GM21737 (cell line): ENCODE measurements at regions not wholly inside any gene's neighbourhood (a gene's known extent, or its start where the extent isn't known, plus 50 kb on each side); places are given as distances from the start of the nearest gene placed in this dataset.
"Not testable (repeated sequence)": the region's sequence is repeated elsewhere in the genome, so short reads cannot be mapped to it uniquely, and the experiment has no call there.

ENCODE experiments used
- ATAC-seq: cut with Tn5 transposase; IDR thresholded peaks from one replicate; pipeline ENCODE4 v1.9.1; 2021; ENCODE audit warnings: mild to moderate bottlenecking, moderate library complexity; ENCODE audit not compliant: unreplicated experiment

DNA sequence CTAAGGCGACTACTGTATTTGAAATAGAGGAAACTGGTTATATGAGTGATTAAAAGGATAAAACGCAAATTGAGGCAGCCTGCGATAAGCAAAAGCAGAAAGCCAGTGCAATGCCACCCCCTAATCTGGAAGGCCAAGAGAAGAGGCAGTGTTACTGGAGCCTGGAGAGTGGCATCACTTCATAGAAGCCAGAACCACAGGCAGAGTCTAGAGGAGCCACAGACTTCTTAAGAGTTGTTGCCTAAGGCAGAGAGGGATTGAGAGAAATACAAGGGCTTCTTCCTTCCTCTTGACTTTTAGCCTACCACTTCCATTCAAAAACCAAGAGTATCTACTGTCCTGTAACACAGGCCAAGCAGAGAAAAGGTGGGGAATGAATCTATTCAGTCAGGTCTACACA lies 94.9 kb upstream of the SKAP2 start:
- no peak for ATAC-seq

DNA sequence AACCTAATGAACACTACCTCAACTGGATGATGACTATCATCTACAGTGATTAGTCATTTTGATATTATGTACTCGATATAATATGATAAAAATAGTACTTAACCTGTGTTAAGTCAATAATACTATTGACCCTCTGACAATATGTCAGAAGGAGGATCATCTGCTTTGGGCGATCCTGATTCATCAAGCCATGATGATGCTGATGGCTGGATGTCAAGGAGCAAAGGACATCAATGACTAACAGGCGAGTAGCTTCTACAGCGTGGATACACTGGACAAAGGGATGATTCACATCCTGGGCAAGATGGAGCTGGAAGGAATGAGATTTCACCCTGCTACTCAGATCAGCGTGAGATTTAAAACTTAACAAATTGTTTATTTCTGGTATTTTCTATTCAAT lies 94.4 kb upstream of the SKAP2 start:
- no peak for ATAC-seq

GRCh38 chr7:26955516-26955915 lies 91.1 kb upstream of the SKAP2 start:
- no peak for ATAC-seq

- no peak for ATAC-seq
Observed at GRCh38 chr7:26954951-26955350, 90.6 kb upstream of the SKAP2 start.

DNA sequence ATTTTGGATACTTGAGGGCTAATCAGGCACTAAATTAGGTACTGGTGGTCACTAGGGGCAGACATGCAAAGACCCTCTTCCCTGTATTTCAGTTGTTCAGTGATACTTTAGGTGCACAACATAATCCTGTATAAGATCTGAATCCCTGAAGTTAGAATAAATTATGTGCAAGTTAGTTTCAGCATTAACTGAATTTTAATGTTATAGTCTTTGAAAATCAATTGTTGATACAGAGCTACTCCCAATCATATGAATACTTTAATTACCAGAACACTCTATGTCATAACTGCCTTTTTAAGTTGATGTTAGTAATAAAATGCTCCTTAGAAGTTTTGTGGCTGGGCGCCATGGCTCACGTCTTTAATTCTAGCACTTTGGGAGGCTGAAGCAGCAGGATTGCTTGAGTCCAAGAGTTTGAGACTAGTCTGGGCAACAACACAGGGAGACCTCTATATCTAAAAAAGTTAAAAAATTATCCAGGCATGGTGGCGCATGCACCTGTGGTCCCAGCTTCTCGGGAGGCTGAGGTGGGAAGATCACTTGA lies 87.1 kb upstream of the SKAP2 start:
- no peak for ATAC-seq

GRCh38 chr7:26950889-26951288 lies 86.5 kb upstream of the SKAP2 start:
- ATAC-seq = no peak

DNA sequence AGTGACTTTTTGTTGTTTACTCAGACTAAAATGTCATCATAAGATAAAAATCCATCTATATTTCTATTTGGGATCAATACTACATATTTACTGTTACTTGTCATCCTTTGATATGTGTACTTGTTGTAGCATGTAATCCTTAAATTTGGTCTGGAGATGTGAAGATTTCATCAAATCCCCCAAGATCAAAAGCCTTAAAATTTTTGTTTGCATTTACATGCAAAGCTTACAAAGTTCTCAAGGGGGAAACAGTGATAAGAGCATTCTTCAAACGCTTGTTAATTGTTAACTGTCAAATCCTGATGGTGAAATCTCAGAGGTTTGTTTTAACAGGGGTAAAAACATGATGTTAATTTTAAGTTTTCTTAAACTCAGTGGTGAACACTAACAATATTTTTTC lies 84.9 kb upstream of the SKAP2 start:
- no peak for ATAC-seq

GRCh38 chr7:26948617-26949118 lies 84.3 kb upstream of the SKAP2 start:
- no peak for ATAC-seq

DNA sequence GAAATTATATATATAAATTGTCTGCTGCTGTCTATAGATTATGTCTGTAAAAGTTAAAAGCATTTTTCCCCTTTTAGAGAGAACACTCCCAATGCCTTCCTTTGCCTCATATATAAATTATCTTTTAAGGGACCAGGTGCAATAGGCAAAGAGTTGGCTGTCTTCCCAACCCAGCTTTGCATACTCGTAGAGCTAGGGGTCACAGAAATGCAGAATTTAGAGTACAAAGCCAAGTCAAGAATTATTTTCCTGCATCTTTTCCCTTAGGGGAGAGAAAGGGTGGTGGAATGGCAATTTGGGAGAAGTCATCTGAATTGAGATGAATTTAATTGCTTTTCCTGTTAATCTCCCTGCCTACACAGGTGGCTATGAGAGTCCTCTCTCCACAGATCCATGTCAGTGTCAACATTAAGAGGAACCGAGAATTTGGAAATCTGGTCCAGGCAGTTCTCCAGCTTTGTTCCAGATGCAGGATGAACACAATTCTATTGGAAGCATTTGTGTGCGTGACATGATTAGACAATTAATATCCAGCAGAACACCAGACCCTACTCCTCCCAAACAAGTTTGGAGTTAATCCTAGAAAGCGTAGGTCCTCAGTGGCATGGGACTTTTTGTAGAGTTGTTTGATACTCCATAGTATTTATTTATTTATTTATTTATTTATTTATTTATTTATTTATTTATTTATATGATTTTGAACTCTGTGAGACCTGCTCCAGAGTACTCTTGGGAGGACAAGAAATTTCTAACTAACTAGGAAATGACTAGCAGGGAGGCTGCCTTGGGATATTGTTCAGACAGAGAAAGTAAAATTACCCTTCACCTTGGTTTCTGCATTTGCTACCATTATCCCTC lies 80.3 kb upstream of the SKAP2 start:
- ATAC-seq = no peak

GRCh38 chr7:26937939-26938623 lies 73.7 kb upstream of the SKAP2 start:
- peak; percentile 55 for ATAC-seq

GRCh38 chr7:26937306-26937705 lies 72.9 kb upstream of the SKAP2 start:
- no peak for ATAC-seq

- ATAC-seq = not testable (repeated sequence)
Observed at GRCh38 chr7:26932616-26933015, 68.2 kb upstream of the SKAP2 start.

- no peak for ATAC-seq
Observed at GRCh38 chr7:26930845-26931244, 66.5 kb upstream of the SKAP2 start.

- ATAC-seq = no peak
Observed at GRCh38 chr7:26930201-26930600, 65.8 kb upstream of the SKAP2 start.

DNA sequence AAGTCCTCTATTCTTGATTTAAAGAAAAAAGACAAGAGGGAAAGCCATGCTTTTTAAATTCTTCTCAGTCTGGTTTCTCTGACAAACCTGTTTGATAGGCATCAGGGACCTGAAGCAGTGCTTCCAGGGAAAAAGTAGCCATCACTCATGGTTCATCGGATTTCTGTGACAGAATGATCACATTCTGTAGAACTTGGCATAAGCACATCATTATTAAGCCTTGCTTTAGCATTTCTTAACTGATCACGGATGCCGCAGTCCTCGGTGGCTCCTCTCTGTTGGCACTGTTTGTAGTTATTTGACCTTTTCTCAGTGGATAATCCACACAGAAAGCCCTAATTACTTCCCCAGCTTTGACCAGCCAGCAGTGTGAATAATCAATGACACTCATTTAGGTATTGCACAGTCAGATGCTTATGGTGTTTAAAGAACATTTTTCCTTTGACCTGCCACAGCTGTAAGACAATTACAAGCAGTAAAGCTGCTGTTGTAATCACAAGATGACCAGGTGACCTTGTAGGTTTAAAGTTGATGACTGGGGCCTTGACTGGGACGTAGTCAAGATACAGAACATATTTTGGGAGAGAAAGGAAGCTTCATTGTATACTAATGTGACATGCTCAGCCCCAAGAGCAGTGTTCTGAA lies 64.4 kb upstream of the SKAP2 start:
- no peak for ATAC-seq

- ATAC-seq = no peak
Observed at GRCh38 chr7:26925768-26926167, 61.4 kb upstream of the SKAP2 start.

GRCh38 chr7:26924149-26924767 lies 59.9 kb upstream of the SKAP2 start:
- ATAC-seq = no peak

DNA sequence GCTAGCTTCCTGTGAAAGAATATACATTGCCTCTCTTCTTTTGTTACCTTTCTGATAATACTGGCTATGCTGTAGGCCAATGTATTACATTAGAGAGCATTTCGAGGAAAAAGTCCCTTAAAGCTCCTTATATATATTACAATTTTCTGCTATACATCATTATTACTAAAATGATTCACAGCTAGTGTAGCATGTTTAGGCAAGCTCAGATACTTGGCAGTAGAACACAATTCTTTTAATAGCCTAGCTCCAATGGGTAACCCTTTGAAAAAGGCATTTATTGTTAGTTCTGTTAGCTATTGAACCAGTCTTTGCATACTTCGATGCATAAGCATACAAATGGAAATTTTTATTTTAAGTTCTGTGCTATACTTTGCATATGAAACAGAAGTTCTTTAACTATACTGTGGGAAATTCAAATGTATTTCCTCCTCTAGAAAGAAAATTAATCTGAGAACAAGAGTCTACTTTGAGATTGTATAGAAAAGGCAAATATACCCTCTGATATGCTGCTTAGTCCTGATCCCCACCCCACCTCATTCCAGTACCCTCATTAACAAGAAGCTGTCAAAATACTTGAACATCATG lies 55.6 kb upstream of the SKAP2 start:
- ATAC-seq = no peak

GRCh38 chr7:26918241-26918640 lies 53.9 kb upstream of the SKAP2 start:
- ATAC-seq = no peak

DNA sequence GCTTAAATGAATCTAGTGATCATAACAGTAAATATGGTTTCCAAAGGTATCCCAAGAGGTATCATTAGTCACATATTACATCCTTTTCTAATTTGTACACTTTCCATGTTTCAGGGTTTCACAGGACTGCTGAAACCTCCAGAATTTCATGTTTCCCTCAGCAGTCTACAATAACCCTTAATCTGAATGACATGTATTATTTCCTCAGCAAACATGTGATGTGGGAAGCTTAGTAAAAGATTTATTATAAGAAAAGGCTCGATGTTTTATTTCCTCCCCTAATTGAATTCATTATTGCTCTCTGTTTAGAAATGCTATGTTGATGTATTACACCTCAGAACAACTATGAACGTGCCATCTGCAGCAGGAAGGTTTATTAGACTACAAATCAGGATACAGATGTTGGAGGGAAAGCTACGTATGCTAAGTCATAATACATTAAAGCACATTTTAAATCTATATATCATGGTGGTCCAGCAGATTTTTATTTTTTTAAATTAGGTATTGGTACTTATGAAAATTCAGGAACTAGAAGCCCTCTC lies 52.5 kb upstream of the SKAP2 start:
- no peak for ATAC-seq
